AG09309 (cell line): ENCODE measurements at regions not wholly inside any gene's neighbourhood (a gene's known extent, or its start where the extent isn't known, plus 50 kb on each side); places are given as distances from the start of the nearest gene placed in this dataset.

Source experiments
- DNase-seq: peaks from one replicate; pipeline ENCODE4 v3.0.0-alpha.2; 2010; ENCODE audit warnings: low read depth
- H3K4me3 ChIP-seq: 2 replicates; pipeline ENCODE4 v1.5.1; 2011; ENCODE audit warnings: mild to moderate bottlenecking, low read depth, low read length, moderate library complexity; ENCODE audit not compliant: control insufficient read depth
- TF ChIP-seq, protein P1 (sequence below): IDR thresholded peaks from 2 replicates; pipeline ENCODE4 v1.5.1; 2011; ENCODE audit warnings: mild to moderate bottlenecking, low read depth, low read length, inconsistent platforms; ENCODE audit not compliant: insufficient read depth, control insufficient read depth; ENCODE audit errors: missing control alignments

DNA sequence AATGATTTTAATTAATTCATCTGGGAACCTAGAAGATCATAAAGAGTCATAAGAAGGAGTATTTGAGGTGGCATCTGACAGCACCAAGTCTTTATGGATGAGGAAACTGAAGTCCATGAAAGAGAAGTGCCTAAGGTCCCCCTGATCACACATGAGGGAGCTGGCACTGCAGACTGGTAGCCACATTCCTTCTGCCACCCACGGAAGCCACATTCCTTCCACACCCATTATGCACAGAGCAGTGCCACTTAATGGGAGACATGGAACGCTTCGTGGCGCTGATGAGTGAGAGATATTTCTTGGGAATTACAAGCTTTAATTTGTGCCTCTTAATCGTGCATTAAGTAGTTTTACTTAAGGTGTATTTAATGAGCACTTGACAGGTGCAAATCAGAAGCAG is 139.3 kb upstream of the NTF3 start:
- no peak overlapping the region for H3K4me3 ChIP-seq
- no peak for DNase-seq
- TF ChIP-seq, protein P1, sequence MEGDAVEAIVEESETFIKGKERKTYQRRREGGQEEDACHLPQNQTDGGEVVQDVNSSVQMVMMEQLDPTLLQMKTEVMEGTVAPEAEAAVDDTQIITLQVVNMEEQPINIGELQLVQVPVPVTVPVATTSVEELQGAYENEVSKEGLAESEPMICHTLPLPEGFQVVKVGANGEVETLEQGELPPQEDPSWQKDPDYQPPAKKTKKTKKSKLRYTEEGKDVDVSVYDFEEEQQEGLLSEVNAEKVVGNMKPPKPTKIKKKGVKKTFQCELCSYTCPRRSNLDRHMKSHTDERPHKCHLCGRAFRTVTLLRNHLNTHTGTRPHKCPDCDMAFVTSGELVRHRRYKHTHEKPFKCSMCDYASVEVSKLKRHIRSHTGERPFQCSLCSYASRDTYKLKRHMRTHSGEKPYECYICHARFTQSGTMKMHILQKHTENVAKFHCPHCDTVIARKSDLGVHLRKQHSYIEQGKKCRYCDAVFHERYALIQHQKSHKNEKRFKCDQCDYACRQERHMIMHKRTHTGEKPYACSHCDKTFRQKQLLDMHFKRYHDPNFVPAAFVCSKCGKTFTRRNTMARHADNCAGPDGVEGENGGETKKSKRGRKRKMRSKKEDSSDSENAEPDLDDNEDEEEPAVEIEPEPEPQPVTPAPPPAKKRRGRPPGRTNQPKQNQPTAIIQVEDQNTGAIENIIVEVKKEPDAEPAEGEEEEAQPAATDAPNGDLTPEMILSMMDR: no peak

DNA sequence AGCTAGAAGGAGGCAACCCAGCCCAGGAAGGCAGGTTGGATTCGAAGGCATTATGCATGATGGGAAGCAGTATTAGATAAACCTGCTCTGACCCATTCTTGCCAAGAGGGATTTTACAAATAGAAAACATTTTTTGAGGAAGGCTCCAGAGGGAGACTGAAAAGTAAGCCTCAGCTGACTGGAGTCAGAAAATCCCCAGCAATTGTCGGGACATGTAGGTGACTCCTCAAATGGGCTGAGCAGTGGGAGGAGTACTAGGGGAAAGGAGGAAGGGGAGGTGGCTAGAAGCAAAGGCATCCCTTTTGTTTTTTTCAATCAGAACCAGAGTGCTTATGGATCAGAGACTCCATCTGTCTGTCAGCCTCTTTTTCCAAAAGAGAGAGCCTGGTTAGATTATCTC is 138.1 kb upstream of the NTF3 start:
- H3K4me3 ChIP-seq: no peak overlapping the region
- TF ChIP-seq, protein P1: no peak
- DNase-seq: no peak

DNA sequence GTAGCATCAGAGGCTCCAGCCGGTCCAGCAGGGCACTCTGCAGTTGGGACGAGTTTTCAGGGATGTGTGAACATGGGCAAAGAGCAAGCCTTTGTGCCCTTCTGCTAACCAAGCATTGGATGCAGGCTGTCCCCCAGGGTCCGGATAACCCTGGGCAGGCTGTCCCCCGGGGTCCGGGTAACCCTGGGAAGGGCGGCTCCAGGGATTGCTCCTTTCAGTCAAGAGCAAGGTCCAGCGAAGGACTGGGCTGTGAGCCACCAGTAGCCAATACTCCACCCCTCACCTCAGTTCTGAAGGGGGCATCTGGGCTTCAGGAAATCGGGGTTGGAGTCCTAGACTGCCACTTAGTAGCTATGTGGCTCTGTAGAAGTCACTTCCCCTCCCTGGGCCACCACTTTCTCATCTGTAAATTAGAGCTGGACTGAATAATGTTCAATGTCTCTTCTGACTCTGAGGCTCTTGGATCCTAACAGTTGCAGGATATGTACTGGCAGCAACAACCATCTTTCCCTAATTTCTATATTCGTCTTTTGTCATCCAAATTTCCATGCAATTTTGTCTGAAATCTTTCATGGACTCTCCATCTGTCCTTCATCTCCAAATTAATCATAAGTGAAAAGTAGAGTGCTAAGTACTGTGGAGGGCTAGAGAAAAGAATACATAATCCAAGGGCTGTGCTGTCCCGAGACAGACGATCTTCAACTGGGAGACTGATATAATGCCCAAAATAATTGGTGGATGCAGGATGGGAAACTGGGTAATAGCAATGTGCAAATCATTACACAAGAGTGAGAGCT is 137.4 kb upstream of the NTF3 start:
- TF ChIP-seq, protein P1: no peak
- no peak overlapping the region for H3K4me3 ChIP-seq
- no peak for DNase-seq

DNA sequence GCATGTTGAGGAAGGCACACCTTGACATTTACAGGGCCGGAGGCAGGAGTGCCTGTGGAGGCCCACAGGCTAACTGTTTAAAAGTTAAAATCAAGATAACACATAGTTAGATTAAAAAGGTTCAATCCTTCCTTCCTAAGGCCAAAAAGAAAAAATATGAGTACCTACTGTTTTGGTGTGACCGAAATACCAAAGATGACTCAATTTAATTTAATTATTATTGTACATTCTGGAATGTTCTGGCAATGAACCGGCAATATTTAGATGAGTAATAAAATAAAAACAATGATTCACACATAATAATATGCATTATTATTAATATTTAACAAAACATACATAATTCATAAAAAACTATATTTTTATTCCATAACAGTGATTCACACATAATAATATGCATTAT is 136.8 kb upstream of the NTF3 start:
- DNase-seq: no peak
- no peak overlapping the region for H3K4me3 ChIP-seq
- TF ChIP-seq, protein P1: no peak

DNA sequence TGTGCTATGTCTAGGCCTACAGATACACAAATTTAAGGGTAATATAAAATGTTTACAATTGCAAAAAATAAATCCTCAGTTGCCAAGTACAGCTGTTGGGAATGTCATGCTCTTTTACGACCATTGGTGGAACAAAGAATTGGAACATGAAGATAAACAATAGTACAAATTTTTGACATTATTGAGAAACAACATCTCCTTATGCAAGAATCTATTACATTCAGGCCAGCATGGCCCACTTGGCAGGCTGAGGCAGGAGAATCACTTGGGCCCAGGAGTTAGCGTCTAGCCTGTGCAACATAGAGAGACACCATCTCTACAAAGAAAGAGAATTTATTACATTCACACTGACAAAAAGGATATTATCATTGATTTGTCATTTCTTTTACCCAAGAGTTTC is 135.9 kb upstream of the NTF3 start:
- TF ChIP-seq, protein P1: no peak
- DNase-seq: no peak
- no peak overlapping the region for H3K4me3 ChIP-seq

DNA sequence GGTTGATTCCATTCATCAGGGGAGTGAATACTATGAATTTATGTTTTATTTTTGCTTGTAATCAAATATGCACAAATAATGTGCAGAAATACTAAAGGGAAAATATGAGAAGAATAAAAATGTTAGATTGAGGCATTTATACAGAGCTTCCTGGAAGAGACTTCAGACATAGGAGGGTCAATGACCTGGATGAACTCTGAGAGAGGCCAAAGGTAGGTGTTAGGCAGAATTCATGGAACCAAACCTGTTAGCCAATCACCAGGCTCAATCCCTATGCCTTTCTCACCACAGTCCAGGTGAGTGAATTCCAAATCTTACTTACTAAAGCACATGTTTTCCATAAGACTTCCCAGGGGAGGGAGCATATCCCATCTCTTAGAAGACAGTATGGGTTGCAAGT is 130.4 kb upstream of the NTF3 start:
- TF ChIP-seq, protein P1: no peak
- no peak for DNase-seq

More for the DNA sequence above, 130.4 kb upstream of the NTF3 start:
- no peak overlapping the region for H3K4me3 ChIP-seq
